NT2/D1 (cell line): ENCODE measurements at regions not wholly inside any gene's neighbourhood (a gene's known extent, or its start where the extent isn't known, plus 50 kb on each side); places are given as distances from the start of the nearest gene placed in this dataset.

Experiments
- DNase-seq: peaks from one replicate; pipeline ENCODE4 v3.0.0-alpha.2; 2011; ENCODE audit warnings: low read depth, low spot score
- H3K27me3 ChIP-seq: 2 replicates; pipeline ENCODE4 v1.6.0; 2011; ENCODE audit warnings: mild to moderate bottlenecking; ENCODE audit not compliant: insufficient read length, insufficient read depth
- H3K36me3 ChIP-seq: 2 replicates; pipeline ENCODE4 v1.6.1; 2011; ENCODE audit warnings: mild to moderate bottlenecking, low read length, mixed read lengths; ENCODE audit not compliant: insufficient read depth, insufficient read length
- H3K4me1 ChIP-seq: 2 replicates; pipeline ENCODE4 v1.5.1; 2011; ENCODE audit not compliant: insufficient read depth, insufficient read length
- H3K4me3 ChIP-seq: 2 replicates; pipeline ENCODE4 v1.5.1; 2011; ENCODE audit warnings: low read depth; ENCODE audit not compliant: insufficient read length
- H3K9ac ChIP-seq: 2 replicates; pipeline ENCODE4 v1.6.0; 2011; ENCODE audit warnings: low read depth; ENCODE audit not compliant: insufficient read length
- H3K9me3 ChIP-seq: 2 replicates; pipeline ENCODE4 v1.5.1; 2011; ENCODE audit warnings: mild to moderate bottlenecking, low read length; ENCODE audit not compliant: insufficient read depth
- SUZ12 ChIP-seq: IDR thresholded peaks from 2 replicates; pipeline ENCODE4 v1.6.1; 2011; ENCODE audit not compliant: insufficient read length, insufficient read depth; ENCODE audit errors: extremely low read depth
- YY1 ChIP-seq: IDR thresholded peaks from 2 replicates; pipeline ENCODE4 v1.6.1; 2011; ENCODE audit not compliant: insufficient read length, insufficient read depth
- ZNF274 ChIP-seq: IDR thresholded peaks from 2 replicates; pipeline ENCODE4 v1.6.1; 2011; ENCODE audit warnings: mild to moderate bottlenecking, low read depth, low read length

GRCh38 chr7:136807598-136807997 lies 60.9 kb upstream of the CHRM2 start:
- no peaks in the 10 kb centered on the region for H3K27me3 ChIP-seq
- no peak for TF ChIP-seq ZNF274
- TF ChIP-seq SUZ12 = no peak
- TF ChIP-seq YY1 = no peak
- no peak overlapping the region for H3K4me3 ChIP-seq
- no peaks in the 10 kb centered on the region for H3K36me3 ChIP-seq
- no peaks in the 10 kb centered on the region for H3K4me1 ChIP-seq
- H3K9ac ChIP-seq = no peak overlapping the region
- no peaks in the 10 kb centered on the region for H3K9me3 ChIP-seq
- DNase-seq = peak; percentile 9

GRCh38 chr7:136803028-136803427 lies 65.4 kb upstream of the CHRM2 start:
- Histone ChIP-seq H3K4me3 (no peak overlapping the region), H3K36me3 (no peaks in the 10 kb centered on the region), H3K9ac (no peak overlapping the region), H3K9me3 (no peaks in the 10 kb centered on the region), H3K27me3 (no peaks in the 10 kb centered on the region), H3K4me1 (no peaks in the 10 kb centered on the region)
- DNase-seq = no peak
- TF ChIP-seq SUZ12 (no peak), ZNF274 (no peak), YY1 (no peak)

- TF ChIP-seq YY1 (no peak), ZNF274 (no peak)
Observed at GRCh38 chr7:136783934-136784333, 84.5 kb upstream of the CHRM2 start.

GRCh38 chr7:136741941-136742340 lies 126.5 kb upstream of the CHRM2 start:
- no peaks in the 10 kb centered on the region for H3K27me3 ChIP-seq
- no peak for DNase-seq
- TF ChIP-seq ZNF274 (no peak), SUZ12 (no peak), YY1 (no peak)
- H3K9me3 ChIP-seq = peaks cover 12% of the 10 kb centered on the region
- no peaks in the 10 kb centered on the region for H3K4me1 ChIP-seq
- no peak overlapping the region for H3K4me3 ChIP-seq
- H3K36me3 ChIP-seq = no peaks in the 10 kb centered on the region
- no peak overlapping the region for H3K9ac ChIP-seq

More at GRCh38 chr7:136783934-136784333, 84.5 kb upstream of the CHRM2 start:
- Histone ChIP-seq H3K27me3 (no peaks in the 10 kb centered on the region), H3K9ac (no peak overlapping the region), H3K9me3 (no peaks in the 10 kb centered on the region), H3K4me3 (no peak overlapping the region), H3K36me3 (no peaks in the 10 kb centered on the region), H3K4me1 (no peaks in the 10 kb centered on the region)
- DNase-seq = no peak

- TF ChIP-seq ZNF274 (no peak), SUZ12 (no peak), YY1 (no peak)
- H3K4me3 ChIP-seq = no peak overlapping the region
- no peak overlapping the region for H3K9ac ChIP-seq
- no peaks in the 10 kb centered on the region for H3K9me3 ChIP-seq
- H3K4me1 ChIP-seq = no peaks in the 10 kb centered on the region
- no peaks in the 10 kb centered on the region for H3K36me3 ChIP-seq
- DNase-seq = no peak
- H3K27me3 ChIP-seq = no peaks in the 10 kb centered on the region
Observed at GRCh38 chr7:136728945-136729344, 139.5 kb upstream of the CHRM2 start.

- no peak overlapping the region for H3K9ac ChIP-seq
- TF ChIP-seq YY1 (no peak), ZNF274 (no peak), SUZ12 (no peak)
- no peak for DNase-seq
- no peaks in the 10 kb centered on the region for H3K36me3 ChIP-seq
- no peaks in the 10 kb centered on the region for H3K9me3 ChIP-seq
- no peaks in the 10 kb centered on the region for H3K4me1 ChIP-seq
- H3K27me3 ChIP-seq = no peaks in the 10 kb centered on the region
- H3K4me3 ChIP-seq = no peak overlapping the region
Observed at GRCh38 chr7:136726460-136726859, 142.0 kb upstream of the CHRM2 start.

- Histone ChIP-seq H3K4me1 (no peaks in the 10 kb centered on the region), H3K9me3 (no peaks in the 10 kb centered on the region), H3K36me3 (no peaks in the 10 kb centered on the region), H3K9ac (no peak overlapping the region), H3K4me3 (no peak overlapping the region), H3K27me3 (no peaks in the 10 kb centered on the region)
- TF ChIP-seq YY1 (no peak), ZNF274 (no peak), SUZ12 (no peak)
- DNase-seq = no peak
Observed at GRCh38 chr7:136717910-136718557, 150.4 kb upstream of the CHRM2 start.

GRCh38 chr7:136714062-136714461 lies 154.4 kb upstream of the CHRM2 start:
- no peak for DNase-seq
- H3K27me3 ChIP-seq = no peaks in the 10 kb centered on the region
- no peaks in the 10 kb centered on the region for H3K36me3 ChIP-seq
- no peaks in the 10 kb centered on the region for H3K9me3 ChIP-seq
- H3K4me1 ChIP-seq = no peaks in the 10 kb centered on the region
- H3K4me3 ChIP-seq = no peak overlapping the region
- H3K9ac ChIP-seq = no peak overlapping the region
- TF ChIP-seq ZNF274 (no peak), YY1 (no peak), SUZ12 (no peak)
